Mesothelial cell of epicardium (in vitro differentiated cells): ENCODE measurements at regions not wholly inside any gene's neighbourhood (a gene's known extent, or its start where the extent isn't known, plus 50 kb on each side); places are given as distances from the start of the nearest gene placed in this dataset.
"Not testable (repeated sequence)": the region's sequence is repeated elsewhere in the genome, so short reads cannot be mapped to it uniquely, and the experiment has no call there.

Experiments used
- DNase-seq, 2 experiments: peaks; one replicate each; pipeline ENCODE4 v3.0.0; 2021; ENCODE audit warnings: low spot score in 2 of 2; ENCODE audit not compliant: unreplicated experiment in 2 of 2
- H3K27ac Mint-ChIP-seq: 2 replicates; pipeline ENCODE4 v1.8.0; 2021; ENCODE audit warnings: mixed read lengths
- H3K27me3 Mint-ChIP-seq: 2 replicates; pipeline ENCODE4 v1.8.0; 2021; ENCODE audit warnings: low read depth, mixed read lengths
- H3K36me3 Mint-ChIP-seq: 2 replicates; pipeline ENCODE4 v1.8.0; 2021; ENCODE audit warnings: mixed read lengths
- H3K4me1 Mint-ChIP-seq: 2 replicates; pipeline ENCODE4 v1.8.0; 2021; ENCODE audit warnings: mixed read lengths
- H3K4me3 Mint-ChIP-seq: 2 replicates; pipeline ENCODE4 v1.8.0; 2021; ENCODE audit warnings: mild to moderate bottlenecking, moderate library complexity, mixed read lengths
- H3K9me3 Mint-ChIP-seq: 2 replicates; pipeline ENCODE4 v1.8.0; 2021; ENCODE audit warnings: mixed read lengths
- TF ChIP-seq, protein P1 (sequence below): fragments of 200-600 bp; sonication (generic); IDR thresholded peaks from one replicate; pipeline ENCODE4 v1.5.0; 2021; ENCODE audit warnings: antibody characterized with exemption; ENCODE audit not compliant: unreplicated experiment

DNA sequence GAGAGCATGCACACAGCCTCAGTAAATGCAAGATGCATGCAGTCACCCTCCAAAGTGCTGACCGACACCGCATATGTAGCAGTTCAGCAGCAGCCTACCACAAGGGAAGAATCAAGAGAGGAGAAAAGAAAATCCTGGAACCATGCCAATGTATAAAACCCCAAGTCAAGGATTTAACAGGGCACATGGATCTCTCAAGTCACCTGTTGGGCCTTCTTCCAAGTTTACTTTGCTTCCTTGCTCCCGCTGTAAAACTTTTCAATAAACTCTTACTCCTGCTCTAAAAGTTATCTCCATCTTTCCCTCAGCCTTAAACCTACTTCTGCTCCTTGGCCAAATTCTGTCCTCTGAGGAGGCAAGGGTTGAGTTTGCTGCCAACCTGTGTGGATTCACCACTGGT, 147.8 kb upstream of the MAP2 start:
- H3K4me1 Mint-ChIP-seq = peaks cover 29% of the 10 kb centered on the region
- H3K9me3 Mint-ChIP-seq = peaks cover 7% of the 10 kb centered on the region
- H3K27me3 Mint-ChIP-seq = no peaks in the 10 kb centered on the region
- TF ChIP-seq, protein P1, sequence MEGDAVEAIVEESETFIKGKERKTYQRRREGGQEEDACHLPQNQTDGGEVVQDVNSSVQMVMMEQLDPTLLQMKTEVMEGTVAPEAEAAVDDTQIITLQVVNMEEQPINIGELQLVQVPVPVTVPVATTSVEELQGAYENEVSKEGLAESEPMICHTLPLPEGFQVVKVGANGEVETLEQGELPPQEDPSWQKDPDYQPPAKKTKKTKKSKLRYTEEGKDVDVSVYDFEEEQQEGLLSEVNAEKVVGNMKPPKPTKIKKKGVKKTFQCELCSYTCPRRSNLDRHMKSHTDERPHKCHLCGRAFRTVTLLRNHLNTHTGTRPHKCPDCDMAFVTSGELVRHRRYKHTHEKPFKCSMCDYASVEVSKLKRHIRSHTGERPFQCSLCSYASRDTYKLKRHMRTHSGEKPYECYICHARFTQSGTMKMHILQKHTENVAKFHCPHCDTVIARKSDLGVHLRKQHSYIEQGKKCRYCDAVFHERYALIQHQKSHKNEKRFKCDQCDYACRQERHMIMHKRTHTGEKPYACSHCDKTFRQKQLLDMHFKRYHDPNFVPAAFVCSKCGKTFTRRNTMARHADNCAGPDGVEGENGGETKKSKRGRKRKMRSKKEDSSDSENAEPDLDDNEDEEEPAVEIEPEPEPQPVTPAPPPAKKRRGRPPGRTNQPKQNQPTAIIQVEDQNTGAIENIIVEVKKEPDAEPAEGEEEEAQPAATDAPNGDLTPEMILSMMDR = no peak
- no peak for DNase-seq
- H3K4me3 Mint-ChIP-seq = no peak overlapping the region
- peaks cover 2% of the 10 kb centered on the region for H3K36me3 Mint-ChIP-seq
- no peak overlapping the region for H3K27ac Mint-ChIP-seq

DNA sequence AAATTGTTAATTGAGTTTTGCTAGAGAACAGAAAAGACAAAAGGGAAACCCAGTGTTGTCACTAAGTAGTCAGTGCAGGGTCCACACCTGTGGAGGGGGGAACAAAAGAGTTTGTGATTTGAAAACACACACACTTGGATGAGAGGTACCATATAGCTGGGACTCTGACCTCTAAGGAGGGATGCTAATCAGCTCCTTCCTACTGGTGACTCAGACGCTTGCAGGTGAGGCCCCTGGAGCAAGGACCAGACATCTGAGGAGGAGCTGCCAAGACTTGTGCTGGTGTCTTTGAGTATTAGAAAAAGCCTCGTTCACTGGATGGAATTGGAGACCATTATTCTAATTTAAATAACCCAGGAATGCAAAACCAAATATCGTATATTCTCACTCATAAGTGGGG, 146.4 kb upstream of the MAP2 start:
- Mint-ChIP-seq H3K4me1 (peaks cover 28% of the 10 kb centered on the region), H3K27me3 (no peaks in the 10 kb centered on the region), H3K36me3 (peaks cover 2% of the 10 kb centered on the region), H3K9me3 (peaks cover 9% of the 10 kb centered on the region), H3K4me3 (no peak overlapping the region), H3K27ac (no peak overlapping the region)
- no peak for DNase-seq
- TF ChIP-seq, protein P1 = no peak

DNA sequence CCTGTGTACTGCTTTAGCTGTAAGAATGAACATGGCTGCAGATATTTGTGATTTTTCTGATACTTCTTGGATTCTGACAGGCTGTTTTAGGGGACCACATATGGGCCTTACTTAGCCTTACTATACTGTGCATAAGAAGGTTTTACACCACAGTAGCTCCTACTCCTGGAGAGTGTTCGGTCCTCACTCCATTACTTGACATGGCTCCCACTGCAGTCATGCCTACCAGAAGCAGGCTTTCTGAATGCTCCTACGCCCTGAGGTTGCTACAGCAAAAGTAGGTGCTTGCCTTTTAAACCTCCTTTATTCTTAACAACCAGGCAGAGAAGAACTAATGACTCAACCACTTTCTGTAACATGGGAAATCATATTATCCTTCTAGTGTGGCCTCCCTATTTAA, 125.2 kb upstream of the MAP2 start:
- Mint-ChIP-seq H3K27me3 (peaks cover 53% of the 10 kb centered on the region), H3K36me3 (no peaks in the 10 kb centered on the region), H3K4me3 (no peak overlapping the region), H3K4me1 (peaks cover 9% of the 10 kb centered on the region), H3K27ac (no peak overlapping the region), H3K9me3 (no peaks in the 10 kb centered on the region)
- TF ChIP-seq, protein P1 = no peak
- no peak for DNase-seq

DNA sequence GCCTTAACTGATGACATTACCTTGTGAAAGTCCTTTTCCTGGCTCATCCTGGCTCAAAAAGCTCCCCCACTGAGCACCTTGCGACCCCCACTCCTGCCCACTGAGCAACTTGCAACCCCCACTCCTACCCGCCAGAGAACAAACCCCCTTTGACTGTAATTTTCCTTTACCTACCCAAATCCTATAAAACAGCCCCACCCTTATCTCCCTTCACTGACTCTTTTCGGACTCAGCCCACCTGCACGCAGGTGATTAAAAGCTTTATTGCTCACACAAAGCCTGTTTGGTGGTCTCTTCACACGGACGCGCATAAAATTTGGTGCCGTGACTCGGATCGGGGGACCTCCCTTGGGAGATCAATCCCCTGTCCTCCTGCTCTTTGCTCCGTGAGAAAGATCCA, 124.4 kb upstream of the MAP2 start:
- not testable (repeated sequence) for H3K9me3 Mint-ChIP-seq, H3K4me1 Mint-ChIP-seq, H3K36me3 Mint-ChIP-seq, H3K27ac Mint-ChIP-seq, DNase-seq, H3K4me3 Mint-ChIP-seq
- H3K27me3 Mint-ChIP-seq = peaks cover 55% of the 10 kb centered on the region

DNA sequence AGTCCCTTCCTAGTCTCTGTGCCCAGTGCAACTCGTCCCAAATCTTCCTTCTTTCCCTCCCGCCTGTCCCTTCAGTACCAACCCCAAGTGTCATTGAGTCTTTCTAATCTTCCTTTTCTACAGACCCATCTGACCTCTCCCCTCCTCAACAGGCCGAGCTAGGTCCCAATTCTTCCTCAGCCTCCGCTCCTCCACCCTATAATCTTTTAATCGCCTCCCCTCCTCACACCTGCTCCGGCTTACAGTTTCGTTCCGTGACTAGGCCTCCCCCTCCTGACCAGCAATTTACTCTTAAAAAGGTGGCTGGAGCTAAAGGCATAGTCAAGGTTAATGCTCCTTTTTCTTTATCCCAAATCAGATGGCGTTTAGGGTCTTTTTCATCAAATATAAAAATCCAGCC, 123.1 kb upstream of the MAP2 start:
- DNase-seq, H3K27ac Mint-ChIP-seq, H3K36me3 Mint-ChIP-seq, H3K9me3 Mint-ChIP-seq, H3K4me1 Mint-ChIP-seq, H3K4me3 Mint-ChIP-seq: not testable (repeated sequence)
- peaks cover 55% of the 10 kb centered on the region for H3K27me3 Mint-ChIP-seq

DNA sequence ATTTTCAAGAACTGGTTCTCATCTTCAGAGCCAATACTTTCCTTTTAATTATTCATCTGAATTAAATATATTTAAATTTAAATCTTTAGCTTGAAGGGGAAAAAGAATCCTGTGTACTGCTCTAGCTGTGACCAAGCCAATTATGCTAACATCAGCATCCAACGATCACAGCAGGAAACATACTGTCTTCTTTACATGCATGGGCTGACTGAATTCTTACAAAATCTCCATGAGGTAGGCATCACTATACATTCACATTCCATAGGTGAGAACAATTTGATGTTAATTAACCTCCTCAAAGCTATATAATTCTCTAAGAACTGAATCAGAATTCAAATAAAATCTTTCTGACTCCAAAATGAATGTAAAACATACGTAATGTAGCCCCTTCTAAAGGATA, 118.8 kb upstream of the MAP2 start:
- H3K4me1 Mint-ChIP-seq = no peaks in the 10 kb centered on the region
- peaks cover 34% of the 10 kb centered on the region for H3K27me3 Mint-ChIP-seq
- no peak for DNase-seq
- H3K27ac Mint-ChIP-seq = no peak overlapping the region
- no peaks in the 10 kb centered on the region for H3K9me3 Mint-ChIP-seq
- TF ChIP-seq, protein P1 = no peak
- H3K36me3 Mint-ChIP-seq = no peaks in the 10 kb centered on the region
- no peak overlapping the region for H3K4me3 Mint-ChIP-seq

DNA sequence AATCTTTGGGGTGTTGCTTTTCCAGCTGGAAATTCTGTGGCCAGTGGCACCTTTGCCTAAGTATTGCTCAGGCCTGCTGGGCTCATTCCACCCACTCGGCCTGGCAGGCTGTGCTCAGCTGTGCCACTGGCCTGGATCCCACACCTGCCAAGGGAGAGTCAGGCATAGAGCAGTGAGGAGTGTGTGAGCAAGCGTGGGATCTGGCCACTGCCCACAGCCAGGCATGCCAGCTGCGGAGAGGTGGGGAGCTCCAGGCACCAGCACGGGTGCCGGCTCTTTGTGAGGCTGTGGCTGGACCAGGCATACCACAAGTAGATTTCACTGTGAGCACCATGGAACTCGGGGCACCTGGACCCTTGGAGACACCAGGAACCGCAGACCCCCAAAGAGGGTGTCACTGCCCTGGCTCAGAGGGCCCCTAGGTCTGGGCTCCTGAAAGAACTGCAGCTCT, 118.1 kb upstream of the MAP2 start:
- Mint-ChIP-seq H3K27me3 (peaks cover 26% of the 10 kb centered on the region), H3K27ac (no peak overlapping the region), H3K9me3 (no peaks in the 10 kb centered on the region), H3K4me1 (no peaks in the 10 kb centered on the region), H3K36me3 (no peaks in the 10 kb centered on the region), H3K4me3 (no peak overlapping the region)
- TF ChIP-seq, protein P1 = no peak
- no peak for DNase-seq
